Spinal cord (tissue), 9 donors: ENCODE measurements at regions not wholly inside any gene's neighbourhood (a gene's known extent, or its start where the extent isn't known, plus 50 kb on each side); places are given as distances from the start of the nearest gene placed in this dataset.
"Not testable (repeated sequence)": the region's sequence is repeated elsewhere in the genome, so short reads cannot be mapped to it uniquely, and the experiment has no call there.

ENCODE experiments used
- DNase-seq, 6 donors: peaks; one replicate each; pipeline versions ENCODE4 v3.0.0 to v3.0.0-alpha.2; 2013 to 2015; ENCODE audit warnings: low spot score in 6 of 6, low read depth in 4 of 6
- H3K27ac ChIP-seq: one replicate; pipeline ENCODE4 v1.5.1; 2013; ENCODE audit warnings: low read depth, low read length, control low read depth
- H3K27me3 ChIP-seq: one replicate; pipeline ENCODE4 v1.6.1; 2013; ENCODE audit warnings: low read length; ENCODE audit not compliant: control insufficient read depth, insufficient read depth
- H3K36me3 ChIP-seq: one replicate; pipeline ENCODE4 v1.6.1; 2013; ENCODE audit warnings: low read length; ENCODE audit not compliant: control insufficient read depth, insufficient read depth
- H3K4me1 ChIP-seq: one replicate; pipeline ENCODE4 v1.6.1; 2013; ENCODE audit warnings: low read length; ENCODE audit not compliant: control insufficient read depth, insufficient read depth
- H3K4me3 ChIP-seq: one replicate; pipeline ENCODE4 v1.5.1; 2013; ENCODE audit warnings: low read depth, low read length, control low read depth
- H3K9me3 ChIP-seq: one replicate; pipeline ENCODE4 v1.6.1; 2013; ENCODE audit warnings: low read length; ENCODE audit not compliant: control insufficient read depth, insufficient read depth
- WGBS: methylation state at CpG from one replicate; pipeline ENCODE4 v1.1.5; 2013; ENCODE audit warnings: missing lambda C conversion rate; ENCODE audit not compliant: insufficient coverage; 5-methylcytosine and 5-hydroxymethylcytosine counted together
- donor health status: healthy.

DNA sequence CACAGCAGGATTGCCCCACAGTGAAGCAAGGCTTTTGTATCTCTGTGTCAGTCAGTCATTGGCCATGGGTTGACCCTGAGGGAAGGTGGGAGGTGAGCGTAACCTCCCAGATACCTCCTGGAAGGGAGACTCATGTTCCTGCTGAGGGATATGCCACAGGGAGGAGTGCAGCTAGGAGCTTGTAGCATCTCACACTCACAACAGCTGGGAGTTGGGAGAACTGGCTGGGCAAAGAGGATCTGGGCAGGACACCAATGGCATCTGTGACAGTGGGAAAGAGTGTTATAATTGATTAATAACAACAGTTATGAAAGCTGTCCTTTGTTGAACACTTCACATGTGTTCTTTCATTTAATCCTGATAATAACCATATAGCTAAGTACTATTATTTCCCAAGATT, 171.0 kb downstream of the TLE3 start:
- Histone ChIP-seq H3K9me3 (peaks cover 9% of the 10 kb centered on the region), H3K4me3 (no peak overlapping the region), H3K27me3 (no peaks in the 10 kb centered on the region), H3K4me1 (peaks cover 1% of the 10 kb centered on the region), H3K36me3 (no peaks in the 10 kb centered on the region), H3K27ac (no peak overlapping the region)
- no peak for DNase-seq
- WGBS = 100% methylated on average over 1 of the region's 1 CpG

DNA sequence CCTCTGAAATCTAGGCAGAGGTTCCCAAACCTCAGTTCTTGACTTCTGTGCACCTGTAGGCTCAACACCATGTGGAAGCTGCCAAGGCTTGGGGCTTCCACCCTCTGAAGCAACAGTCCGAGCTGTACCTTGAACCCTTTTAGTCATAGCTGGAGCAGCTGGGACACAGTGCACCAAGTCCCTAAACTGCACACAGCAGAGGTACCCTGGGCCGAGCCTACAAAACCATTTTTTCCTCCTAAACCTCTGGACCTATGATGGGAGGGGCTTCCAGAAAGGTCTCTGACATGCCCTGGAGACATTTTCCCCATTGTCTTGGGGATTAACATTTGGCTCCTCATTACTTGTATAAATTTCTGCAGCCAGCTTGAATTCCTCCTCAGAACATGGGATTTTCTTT, 168.8 kb downstream of the TLE3 start:
- H3K27ac ChIP-seq = not testable (repeated sequence)

GRCh38 chr15:69929905-69930630, 167.6 kb downstream of the TLE3 start:
- Histone ChIP-seq H3K36me3 (no peaks in the 10 kb centered on the region), H3K4me3 (no peak overlapping the region), H3K27ac (no peak overlapping the region), H3K9me3 (peaks cover 5% of the 10 kb centered on the region), H3K4me1 (no peaks in the 10 kb centered on the region), H3K27me3 (no peaks in the 10 kb centered on the region)
- WGBS = 83% methylated on average over 1 of the region's 10 CpGs
- DNase-seq = no peak

More for the DNA sequence above, 168.8 kb downstream of the TLE3 start:
- H3K27me3 ChIP-seq, H3K4me1 ChIP-seq, H3K4me3 ChIP-seq, H3K9me3 ChIP-seq, H3K36me3 ChIP-seq, DNase-seq: not testable (repeated sequence)
- 100% methylated on average over 2 of the region's 2 CpGs for WGBS

DNA sequence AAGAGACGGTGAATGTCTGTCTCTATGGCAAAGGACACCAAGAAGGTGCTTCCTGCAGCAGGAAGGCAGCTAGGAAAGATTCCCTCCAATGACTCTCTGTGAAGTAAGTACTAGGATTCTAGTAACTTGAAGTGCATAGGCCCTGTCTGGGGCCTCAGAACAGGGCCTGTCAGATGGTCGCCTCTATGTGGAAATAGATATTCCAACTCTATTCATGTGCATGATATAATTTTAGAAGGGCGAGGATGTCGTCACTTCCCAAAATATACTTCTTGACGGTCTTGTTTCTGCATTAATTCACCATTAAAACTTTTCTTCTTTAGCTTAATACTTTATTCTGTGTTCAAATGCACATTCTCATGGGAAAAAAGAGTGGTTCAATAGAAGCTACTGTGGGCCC, 167.0 kb downstream of the TLE3 start:
- Histone ChIP-seq H3K4me3 (no peak overlapping the region), H3K9me3 (peaks cover 5% of the 10 kb centered on the region), H3K36me3 (no peaks in the 10 kb centered on the region), H3K27ac (no peak overlapping the region), H3K4me1 (no peaks in the 10 kb centered on the region), H3K27me3 (no peaks in the 10 kb centered on the region)
- no peak for DNase-seq
- WGBS = 89% methylated on average over 1 of the region's 5 CpGs

GRCh38 chr15:69931156-69931555, 166.6 kb downstream of the TLE3 start:
- no peaks in the 10 kb centered on the region for H3K36me3 ChIP-seq
- no peak overlapping the region for H3K27ac ChIP-seq
- no peaks in the 10 kb centered on the region for H3K27me3 ChIP-seq
- no peaks in the 10 kb centered on the region for H3K4me1 ChIP-seq
- peaks cover 3% of the 10 kb centered on the region for H3K9me3 ChIP-seq
- no peak overlapping the region for H3K4me3 ChIP-seq
- WGBS = 93% methylated on average over 3 of the region's 5 CpGs
- peak in 1 of 6 donors; percentile 79 for DNase-seq

- Histone ChIP-seq H3K27ac (no peak overlapping the region), H3K27me3 (no peaks in the 10 kb centered on the region), H3K4me3 (no peak overlapping the region), H3K4me1 (peaks cover 6% of the 10 kb centered on the region), H3K9me3 (peaks cover 3% of the 10 kb centered on the region), H3K36me3 (no peaks in the 10 kb centered on the region)
- no peak for DNase-seq
- 95% methylated on average over 3 of the region's 4 CpGs for WGBS
Measured at GRCh38 chr15:69934607-69935006, 163.1 kb downstream of the TLE3 start.

GRCh38 chr15:69939513-69940440, 157.9 kb downstream of the TLE3 start:
- peak in 4 of 6 donors; percentile 46 to 89 (median 74) for DNase-seq
- Histone ChIP-seq H3K4me3 (no peak overlapping the region), H3K4me1 (peaks cover 38% of the 10 kb centered on the region), H3K9me3 (peaks cover 3% of the 10 kb centered on the region), H3K27me3 (no peaks in the 10 kb centered on the region), H3K36me3 (no peaks in the 10 kb centered on the region), H3K27ac (peak overlapping the region; percentile 71)
- WGBS = 29% methylated on average over 6 of the region's 7 CpGs

- H3K4me1 ChIP-seq = peaks cover 38% of the 10 kb centered on the region
- 25% methylated on average over 14 of the region's 24 CpGs for WGBS
- H3K27me3 ChIP-seq = no peaks in the 10 kb centered on the region
- peak overlapping the region; percentile 71 for H3K27ac ChIP-seq
- H3K36me3 ChIP-seq = no peaks in the 10 kb centered on the region
- no peak overlapping the region for H3K4me3 ChIP-seq
- no peaks in the 10 kb centered on the region for H3K9me3 ChIP-seq
- DNase-seq = peak in 3 of 6 donors; percentile 51 to 92 (median 88)
Measured at GRCh38 chr15:69940441-69941300, 157.0 kb downstream of the TLE3 start.

DNA sequence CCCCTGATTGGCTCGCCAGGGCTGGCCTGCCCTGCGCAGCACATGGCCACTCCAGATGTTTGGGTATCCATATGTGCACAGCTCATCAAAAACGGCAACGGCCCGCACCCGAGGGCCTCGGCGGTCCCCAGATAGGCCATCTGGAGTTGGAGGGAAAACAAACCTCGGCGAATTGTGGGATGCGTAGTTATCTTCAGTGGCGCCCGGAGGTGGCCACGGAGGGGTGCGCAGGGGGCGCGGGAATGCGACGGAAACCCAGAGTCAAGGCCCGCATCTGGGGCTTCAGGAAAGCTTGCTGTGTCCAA, 156.5 kb downstream of the TLE3 start:
- Histone ChIP-seq H3K9me3 (no peaks in the 10 kb centered on the region), H3K4me3 (no peak overlapping the region), H3K4me1 (peaks cover 38% of the 10 kb centered on the region), H3K27me3 (no peaks in the 10 kb centered on the region), H3K36me3 (no peaks in the 10 kb centered on the region), H3K27ac (no peak overlapping the region)
- no peak for DNase-seq
- WGBS = 44% methylated on average over 20 of the region's 20 CpGs
